GM23338 (cell line): ENCODE measurements at regions not wholly inside any gene's neighbourhood (a gene's known extent, or its start where the extent isn't known, plus 50 kb on each side); places are given as distances from the start of the nearest gene placed in this dataset.

Experiments
- ATAC-seq: fragments of 200-7000 bp; cut with Tn5 transposase; 3 replicates; pipeline ENCODE4 v1.9.1; 2020
- DNase-seq: peaks from one replicate; pipeline ENCODE4 v3.0.0-alpha.2; 2015; ENCODE audit warnings: low spot score
- H2AFZ ChIP-seq: fragments of 200-600 bp; sonication (generic); 2 replicates; pipeline ENCODE4 v1.8.0; 2016; ENCODE audit warnings: antibody characterized with exemption, mild to moderate bottlenecking, moderate library complexity
- H3F3A ChIP-seq: fragments of 200-600 bp; sonication (generic); replicated peaks from 2 replicates; pipeline ENCODE4 v1.8.0; 2017; ENCODE audit warnings: antibody characterized with exemption, mixed run types, low read depth
- H3K27ac ChIP-seq: fragments of 200-600 bp; sonication (generic); 2 replicates; pipeline ENCODE4 v1.6.1; 2016; ENCODE audit warnings: low read depth
- H3K27me3 ChIP-seq: fragments of 200-600 bp; sonication (generic); 2 replicates; pipeline ENCODE4 v1.8.0; 2016; ENCODE audit warnings: mild to moderate bottlenecking, mixed run types, moderate library complexity; ENCODE audit not compliant: insufficient read depth
- H3K36me3 ChIP-seq: fragments of 200-600 bp; sonication (generic); 2 replicates; pipeline ENCODE4 v1.8.0; 2016; ENCODE audit warnings: mild to moderate bottlenecking; ENCODE audit not compliant: insufficient read depth
- H3K4me1 ChIP-seq: fragments of 200-600 bp; sonication (generic); 2 replicates; pipeline ENCODE4 v1.8.0; 2016; ENCODE audit warnings: mild to moderate bottlenecking, moderate library complexity; ENCODE audit not compliant: insufficient read depth
- H3K4me2 ChIP-seq: fragments of 200-600 bp; sonication (generic); 2 replicates; pipeline ENCODE4 v1.7.1; 2017; ENCODE audit warnings: mixed run types
- H3K4me3 ChIP-seq: fragments of 200-600 bp; sonication (generic); 2 replicates; pipeline ENCODE4 v1.6.1; 2016; ENCODE audit warnings: mixed run types
- H3K79me2 ChIP-seq: fragments of 200-600 bp; sonication (generic); replicated peaks from 2 replicates; pipeline ENCODE4 v1.8.0; 2017; ENCODE audit warnings: mild to moderate bottlenecking; ENCODE audit not compliant: insufficient read depth
- H3K9me2 ChIP-seq: fragments of 200-600 bp; sonication (generic); 2 replicates; pipeline ENCODE4 v1.8.0; 2017; ENCODE audit not compliant: insufficient read depth
- H4K20me1 ChIP-seq: fragments of 200-600 bp; sonication (generic); replicated peaks from 2 replicates; pipeline ENCODE4 v1.8.0; 2017; ENCODE audit warnings: mild to moderate bottlenecking; ENCODE audit not compliant: insufficient read depth
- H3K27ac Mint-ChIP-seq: 2 replicates; pipeline ENCODE4 v1.8.0; 2020; ENCODE audit warnings: inconsistent platforms, mild to moderate bottlenecking, moderate library complexity, mixed read lengths
- H3K27me3 Mint-ChIP-seq: 3 replicates; pipeline ENCODE4 v1.8.0; 2022; ENCODE audit warnings: low read depth, mild to moderate bottlenecking, moderate library complexity, mixed read lengths, inconsistent platforms; ENCODE audit not compliant: insufficient read depth, poor library complexity
- H3K36me3 Mint-ChIP-seq: 3 replicates; pipeline ENCODE4 v1.8.0; 2021; ENCODE audit warnings: low read depth, mild to moderate bottlenecking, inconsistent platforms, moderate library complexity, mixed read lengths
- H3K4me1 Mint-ChIP-seq: 3 replicates; pipeline ENCODE4 v1.8.0; 2020; ENCODE audit warnings: mild to moderate bottlenecking, inconsistent platforms, mixed read lengths
- H3K4me3 Mint-ChIP-seq: 3 replicates; pipeline ENCODE4 v1.8.0; 2021; ENCODE audit warnings: moderate library complexity, mild to moderate bottlenecking, inconsistent platforms, mixed read lengths
- H3K9me3 Mint-ChIP-seq: 3 replicates; pipeline ENCODE4 v1.8.0; 2020; ENCODE audit warnings: moderate library complexity, mild to moderate bottlenecking, inconsistent platforms, mixed read lengths
- CREB1 ChIP-seq: fragments of 250-450 bp; sonication (Bioruptor Pico); IDR thresholded peaks from 2 replicates; pipeline ENCODE4 v1.5.0; 2020; ENCODE audit warnings: low read depth, mild to moderate bottlenecking, moderate library complexity
- CTCF ChIP-seq, 2 experiments: fragments of 200-600 bp in 1 of 2; sonication (generic) in 1 of 2; conservative IDR thresholded peaks; 2 replicates each; pipeline versions ENCODE4 v1.5.1 to v1.6.1; 2016 to 2017; ENCODE audit warnings: antibody characterized with exemption in 2 of 2, low read depth in 2 of 2, mild to moderate bottlenecking in 2 of 2, moderate library complexity in 1 of 2
- EZH2 ChIP-seq: fragments of 200-600 bp; sonication (generic); IDR thresholded peaks from one replicate; pipeline ENCODE4 v1.8.0; 2017; ENCODE audit warnings: antibody characterized with exemption, mild to moderate bottlenecking, low read depth; ENCODE audit not compliant: unreplicated experiment
- NANOG ChIP-seq: IDR thresholded peaks from 2 replicates; pipeline ENCODE4 v1.6.1; 2016; ENCODE audit warnings: antibody characterized with exemption, borderline replicate concordance
- POLR2AphosphoS5 ChIP-seq: IDR thresholded peaks from 2 replicates; pipeline ENCODE4 v1.6.1; 2016; ENCODE audit warnings: antibody characterized with exemption, low read depth
- ZNF462 ChIP-seq: fragments of 250-450 bp; sonication (Bioruptor Pico); IDR thresholded peaks from 2 replicates; pipeline ENCODE4 v1.5.0; 2020; ENCODE audit warnings: mild to moderate bottlenecking, moderate library complexity

- no peak overlapping the region for H3K27ac ChIP-seq
- DNase-seq: no peak
- no peak overlapping the region for H2AFZ ChIP-seq
- no peaks in the 10 kb centered on the region for H3K79me2 ChIP-seq
- TF ChIP-seq EZH2: no peak
- TF ChIP-seq CTCF (conservative IDR thresholded peaks at IDR 0.05; ENCODE audit: low read depth in 2 of 2): no peak
- TF ChIP-seq NANOG: no peak
- TF ChIP-seq POLR2AphosphoS5: no peak
- no peak for TF ChIP-seq CREB1 (CRISPR knock-in tag)
- no peak for TF ChIP-seq ZNF462 (CRISPR knock-in tag)
- Mint-ChIP-seq H3K36me3 (peaks cover 3% of the 10 kb centered on the region; the same call in 1 of the 3 replicates), H3K4me1 (no peaks in the 10 kb centered on the region), H3K27me3 (peaks cover 2% of the 10 kb centered on the region), H3K9me3 (peaks cover 5% of the 10 kb centered on the region; the same call in 2 of the 3 replicates), H3K4me3 (no peak overlapping the region), H3K27ac (no peak overlapping the region)
- no peaks in the 10 kb centered on the region for H3F3A ChIP-seq
- H4K20me1 ChIP-seq: no peaks in the 10 kb centered on the region
- no peak for ATAC-seq
- H3K9me2 ChIP-seq: peaks cover 22% of the 10 kb centered on the region
- no peaks in the 10 kb centered on the region for H3K4me1 ChIP-seq
- no peak overlapping the region for H3K4me3 ChIP-seq
- no peak overlapping the region for H3K4me2 ChIP-seq
- no peaks in the 10 kb centered on the region for H3K36me3 ChIP-seq
- H3K27me3 ChIP-seq: no peaks in the 10 kb centered on the region
Measured at GRCh38 chr15:79656151-79657000, 224.2 kb downstream of the MINAR1 start.
